GM12872 (cell line): ENCODE measurements at regions not wholly inside any gene's neighbourhood (a gene's known extent, or its start where the extent isn't known, plus 50 kb on each side); places are given as distances from the start of the nearest gene placed in this dataset.

ENCODE experiments used
- CTCF ChIP-seq: IDR thresholded peaks from 3 replicates; pipeline ENCODE4 v1.5.1; 2011; ENCODE audit warnings: low read depth, mild to moderate bottlenecking, low read length, moderate library complexity; ENCODE audit not compliant: insufficient read depth

DNA sequence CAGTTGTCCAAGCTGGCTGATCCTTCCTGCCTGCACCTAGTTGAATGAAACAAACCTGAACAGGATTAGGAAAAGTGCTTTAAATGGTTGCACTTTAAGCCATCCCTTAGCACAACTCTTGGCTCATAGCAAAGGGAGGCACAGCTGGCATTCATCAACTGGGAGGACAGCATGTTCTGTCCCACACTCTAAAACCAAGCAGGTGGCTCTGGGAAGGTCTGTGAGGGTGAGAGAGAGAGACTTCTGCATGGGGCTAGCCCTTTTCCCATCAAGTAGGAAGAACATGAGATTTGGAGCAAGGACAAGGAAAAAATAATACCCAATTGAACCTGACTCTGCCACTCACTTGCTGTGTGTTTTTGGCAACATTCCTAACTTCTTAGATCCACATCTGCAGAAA lies 140.9 kb upstream of the CCL2 start:
- no peak for TF ChIP-seq CTCF

GRCh38 chr17:34116306-34116705 lies 138.8 kb upstream of the CCL2 start:
- TF ChIP-seq CTCF = no peak

DNA sequence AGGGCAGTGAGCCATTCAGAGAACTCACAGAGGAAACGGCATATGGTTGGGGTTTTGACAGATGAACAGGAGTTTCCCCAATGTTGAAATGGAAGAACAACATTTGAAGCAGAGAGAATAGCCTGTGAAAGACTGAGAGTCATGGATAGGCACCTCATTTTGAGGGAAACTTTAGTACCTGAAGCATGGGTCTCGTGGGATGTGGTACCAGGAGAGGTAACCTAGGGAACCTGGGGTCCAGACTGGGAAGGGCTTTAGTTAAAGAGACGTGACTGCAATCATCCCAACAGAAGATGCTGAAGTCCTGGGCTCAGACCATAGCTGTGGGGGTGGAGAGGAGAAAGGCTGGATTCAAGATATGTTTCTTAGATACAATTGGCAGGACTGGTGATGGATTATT lies 137.8 kb upstream of the CCL2 start:
- TF ChIP-seq CTCF = no peak

DNA sequence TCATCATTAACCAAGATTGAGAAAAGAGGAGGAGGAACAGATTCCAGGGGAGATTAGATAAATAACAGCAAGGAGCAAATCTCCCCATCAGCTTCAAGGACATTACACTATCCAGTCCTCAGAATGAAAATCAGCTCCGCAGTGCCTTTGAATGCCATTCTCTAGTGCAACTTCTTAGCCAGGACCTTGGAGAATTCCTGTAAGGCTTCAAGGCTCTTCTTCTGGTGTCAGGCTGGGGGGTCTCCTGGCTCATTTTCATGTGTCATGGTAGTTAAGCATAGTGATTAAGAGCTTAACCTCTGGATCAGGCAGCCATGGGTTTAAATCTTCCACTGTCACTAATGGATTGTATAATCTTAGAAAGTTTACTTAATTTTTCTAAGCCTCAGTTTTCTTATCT lies 137.3 kb upstream of the CCL2 start:
- no peak for TF ChIP-seq CTCF

- no peak for TF ChIP-seq CTCF
Measured at GRCh38 chr17:34118564-34118963, 136.5 kb upstream of the CCL2 start.

DNA sequence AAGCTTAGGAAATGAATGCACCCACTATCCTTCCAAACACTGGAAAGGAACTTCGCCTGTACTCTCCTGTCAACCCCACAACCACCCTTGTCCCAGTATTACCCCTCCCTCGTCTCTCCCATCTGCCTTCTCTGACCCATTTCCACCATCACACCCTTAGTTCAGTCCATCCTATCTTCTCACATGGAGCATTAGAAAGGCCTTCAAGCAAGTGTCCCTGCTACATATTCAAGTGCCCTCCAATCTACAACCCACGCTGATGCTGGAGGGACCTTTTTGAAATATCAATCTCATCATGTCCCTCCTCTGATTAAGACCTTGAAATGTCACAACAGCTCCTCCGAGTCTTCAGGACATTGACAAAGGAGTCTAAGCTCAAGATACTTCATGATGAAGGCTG lies 133.8 kb upstream of the CCL2 start:
- TF ChIP-seq CTCF = no peak

GRCh38 chr17:34122515-34122914 lies 132.6 kb upstream of the CCL2 start:
- no peak for TF ChIP-seq CTCF

- TF ChIP-seq CTCF = no peak
Measured at GRCh38 chr17:34125010-34125409, 130.1 kb upstream of the CCL2 start.
